ENCODE measurements at regions not wholly inside any gene's neighbourhood (a gene's known extent, or its start where the extent isn't known, plus 50 kb on each side); places are given as distances from the start of the nearest gene placed in this dataset.

GRCh38 chr9:118991366-118992285, 377.6 kb downstream of the BRINP1 start:
- no peaks in the 10 kb centered on the region for H3K9me3 ChIP-seq (ENCODE audit: control insufficient read depth, insufficient read depth, low read depth, low read length)
- POLR2A ChIA-PET: no interaction called here
- no peak overlapping the region for H3K4me3 ChIP-seq (ENCODE audit: low read depth, low read length)
- no peaks in the 10 kb centered on the region for H3K4me1 ChIP-seq (ENCODE audit: control insufficient read depth, insufficient read depth, low read length)
- no peak overlapping the region for H3K27ac ChIP-seq (ENCODE audit: extremely low read depth, low read depth, low read length)
- H3K36me3 ChIP-seq (ENCODE audit: control insufficient read depth in 2 of 2, insufficient read depth in 1 of 2, low read length in 2 of 2): no peaks in the 10 kb centered on the region
- TF ChIP-seq ZNF423 (tag by site-specific recombination; IDR thresholded peaks at IDR 0.05) (no peak), ZNF530 (tag by site-specific recombination; IDR thresholded peaks at IDR 0.05; ENCODE audit: low read depth) (no peak), ZBTB6 (tag by site-specific recombination; IDR thresholded peaks at IDR 0.05) (no peak), SCRT1 (tag by site-specific recombination; IDR thresholded peaks at IDR 0.05; ENCODE audit: borderline replicate concordance) (no peak), ZNF157 (tag by site-specific recombination; IDR thresholded peaks at IDR 0.05) (no peak), ZNF639 (tag by site-specific recombination; IDR thresholded peaks at IDR 0.05) (no peak), ZFP69B (tag by site-specific recombination; IDR thresholded peaks at IDR 0.05) (no peak), PRDM1 (tag by site-specific recombination; IDR thresholded peaks at IDR 0.05) (no peak), AEBP2 (tag by site-specific recombination; IDR thresholded peaks at IDR 0.05; ENCODE audit: borderline replicate concordance) (no peak)
- CTCF ChIA-PET: no interaction called here

- TF ChIP-seq ZNF394 (tag by site-specific recombination; IDR thresholded peaks at IDR 0.05; ENCODE audit: borderline replicate concordance) (no peak), ZNF692 (tag by site-specific recombination; IDR thresholded peaks at IDR 0.05) (no peak), ZIC2 (tag by site-specific recombination; IDR thresholded peaks at IDR 0.05) (no peak), KLF16 (tag by site-specific recombination; IDR thresholded peaks at IDR 0.05) (no peak), ZNF18 (tag by site-specific recombination; IDR thresholded peaks at IDR 0.05) (no peak), ZNF221 (tag by site-specific recombination; IDR thresholded peaks at IDR 0.05; ENCODE audit: borderline replicate concordance) (no peak), MEIS1 (CRISPR knock-in tag; IDR thresholded peaks at IDR 0.05; ENCODE audit: borderline replicate concordance) (no peak), ZBTB6 (tag by site-specific recombination; IDR thresholded peaks at IDR 0.05) (no peak), BCL11A (tag by site-specific recombination; IDR thresholded peaks at IDR 0.05; ENCODE audit: low read depth) (no peak), ZBTB48 (tag by site-specific recombination; IDR thresholded peaks at IDR 0.05) (no peak)
- POLR2A ChIA-PET: no interaction called here
- no peaks in the 10 kb centered on the region for H3K36me3 ChIP-seq (ENCODE audit: control insufficient read depth in 2 of 2, insufficient read depth in 1 of 2, low read length in 2 of 2)
- H3K9me3 ChIP-seq (ENCODE audit: control insufficient read depth, insufficient read depth, low read depth, low read length): no peaks in the 10 kb centered on the region
- H3K4me3 ChIP-seq (ENCODE audit: low read depth, low read length): no peak overlapping the region
- CTCF ChIA-PET: interaction anchor here (0.6 kb wide), 1 partner anchor 769 kb away, joined by 3 read pairs; no protein-coding TSS in a partner anchor
- H3K4me1 ChIP-seq (ENCODE audit: control insufficient read depth, insufficient read depth, low read length): no peaks in the 10 kb centered on the region
- H3K27ac ChIP-seq (ENCODE audit: extremely low read depth, low read depth, low read length): no peak overlapping the region
Observed at GRCh38 chr9:118992813-118993794, 376.1 kb downstream of the BRINP1 start.

Data from HEK293 (cell line).